T-cell (primary cell): ENCODE measurements at regions not wholly inside any gene's neighbourhood (a gene's known extent, or its start where the extent isn't known, plus 50 kb on each side); places are given as distances from the start of the nearest gene placed in this dataset.

ENCODE experiments used
- ATAC-seq, 4 experiments: fragments of 200-7000 bp in 3 of 4; fragments of 150-1000 bp in 1 of 4; cut with Tn5 transposase; replicated peaks in 1 of 4; 1 replicate in 3 of 4; 2 replicates in 1 of 4; pipeline ENCODE4 v1.10.0; 2021; ENCODE audit warnings: moderate library complexity in 3 of 4, mild to moderate bottlenecking in 2 of 4, moderate number of reproducible peaks in 1 of 4
- CTCF ChIA-PET, 2 donors: fragments of 300-600 bp; sonication (Branson Sonifier 250); formaldehyde crosslinking; loops; one replicate each; lab custom pipeline; 2022; ENCODE audit warnings: antibody characterized with exemption in 2 of 2; lab: Charles Lee
- POLR2A ChIA-PET, 2 donors: fragments of 300-600 bp; sonication (Branson Sonifier 250); formaldehyde crosslinking; loops; one replicate each; lab custom pipeline; 2022; ENCODE audit warnings: antibody characterized with exemption in 2 of 2; lab: Charles Lee
- DNase-seq, 35 experiments: peaks; one replicate each; pipeline versions ENCODE4 v3.0.0 to v3.0.0-alpha.2; 2013 to 2023
- H3K27ac ChIP-seq: one replicate; pipeline ENCODE4 v1.5.1; 2013; ENCODE audit warnings: low read length
- H3K27me3 ChIP-seq, 2 experiments: replicated peaks in 1 of 2; 1 replicate in 1 of 2; 2 replicates in 1 of 2; pipeline versions ENCODE4 v1.6.1 to v1.7.0; 2013; ENCODE audit warnings: low read length in 1 of 2, mixed read lengths in 1 of 2; ENCODE audit not compliant: control insufficient read depth in 2 of 2, insufficient read depth in 2 of 2; ENCODE audit errors: extremely low read depth in 1 of 2
- H3K36me3 ChIP-seq, 2 donors: 1 replicate in 1 of 2; 2 replicates in 1 of 2; pipeline versions ENCODE4 v1.6.1 to v1.7.0; 2013; ENCODE audit warnings: low read length in 1 of 2; ENCODE audit not compliant: control insufficient read depth in 2 of 2, insufficient read depth in 1 of 2; ENCODE audit errors: extremely low read depth in 1 of 2
- H3K4me1 ChIP-seq, 2 experiments: 1 replicate in 1 of 2; 2 replicates in 1 of 2; pipeline versions ENCODE4 v1.6.1 to v1.7.0; 2013; ENCODE audit warnings: low read length in 2 of 2, mixed read lengths in 1 of 2; ENCODE audit not compliant: insufficient read depth in 2 of 2, control insufficient read depth in 1 of 2; ENCODE audit errors: extremely low read depth in 1 of 2
- H3K4me3 ChIP-seq, 2 donors: 1 replicate in 1 of 2; 2 replicates in 1 of 2; pipeline versions ENCODE4 v1.5.1 to v1.7.0; 2013; ENCODE audit warnings: mild to moderate bottlenecking in 2 of 2, low read length in 1 of 2, moderate library complexity in 1 of 2; ENCODE audit not compliant: control insufficient read depth in 1 of 2; ENCODE audit errors: extremely low read depth in 1 of 2
- H3K9me3 ChIP-seq: 2 replicates; pipeline ENCODE4 v1.7.0; 2013
- H3K27ac Mint-ChIP-seq, 2 donors: one replicate each; pipeline ENCODE4 v1.8.0; 2020 to 2021; ENCODE audit warnings: mild to moderate bottlenecking in 2 of 2, mixed read lengths in 2 of 2
- H3K27me3 Mint-ChIP-seq, 2 donors: one replicate each; pipeline ENCODE4 v1.8.0; 2021 to 2022; ENCODE audit warnings: mixed read lengths in 2 of 2
- H3K36me3 Mint-ChIP-seq: one replicate; pipeline ENCODE4 v1.8.0; 2021; ENCODE audit warnings: mixed read lengths
- H3K4me1 Mint-ChIP-seq, 3 donors: one replicate each; pipeline ENCODE4 v1.8.0; 2020 to 2022; ENCODE audit warnings: mixed read lengths in 3 of 3, mild to moderate bottlenecking in 1 of 3
- H3K4me3 Mint-ChIP-seq, 3 donors: one replicate each; pipeline ENCODE4 v1.8.0; 2020 to 2022; ENCODE audit warnings: mild to moderate bottlenecking in 3 of 3, mixed read lengths in 3 of 3, moderate library complexity in 3 of 3
- H3K9me3 Mint-ChIP-seq, 3 donors: one replicate each; pipeline ENCODE4 v1.8.0; 2020 to 2022; ENCODE audit warnings: mixed read lengths in 3 of 3
- WGBS: methylation state at CpG from one replicate; pipeline ENCODE4 v1.1.5; 2013; ENCODE audit warnings: missing lambda C conversion rate; ENCODE audit not compliant: insufficient coverage; 5-methylcytosine and 5-hydroxymethylcytosine counted together

- no peak for DNase-seq
- Histone ChIP-seq H3K27ac (no peak overlapping the region), H3K27me3 (no peaks in the 10 kb centered on the region), H3K4me1 (no peaks in the 10 kb centered on the region), H3K36me3 (no peaks in the 10 kb centered on the region), H3K9me3 (no peaks in the 10 kb centered on the region), H3K4me3 (no peak overlapping the region)
- ChIA-PET POLR2A (no interaction called here), CTCF (no interaction called here)
- Mint-ChIP-seq H3K27ac (no peak overlapping the region), H3K27me3 (no peaks in the 10 kb centered on the region), H3K9me3 (peaks cover 18 to 48% (median 39%) of the 10 kb centered on the region in 3 donors), H3K4me3 (no peak overlapping the region), H3K4me1 (no peaks in the 10 kb centered on the region), H3K36me3 (no peaks in the 10 kb centered on the region)
- ATAC-seq, result no peak
- WGBS, result 67% methylated on average over 1 of the region's 3 CpGs
Measured at GRCh38 chr16:62602790-62603189, 566.6 kb upstream of the CDH8 start.

- no peaks in the 10 kb centered on the region for H3K4me1 Mint-ChIP-seq
- Histone ChIP-seq H3K27ac (no peak overlapping the region), H3K36me3 (no peaks in the 10 kb centered on the region), H3K9me3 (peaks cover 3% of the 10 kb centered on the region), H3K4me1 (no peaks in the 10 kb centered on the region), H3K27me3 (no peaks in the 10 kb centered on the region), H3K4me3 (no peak overlapping the region)
- no peaks in the 10 kb centered on the region for H3K27me3 Mint-ChIP-seq
- ATAC-seq (no peak), DNase-seq (no peak)
- H3K4me3 Mint-ChIP-seq, result no peak overlapping the region
- ChIA-PET CTCF (no interaction called here), POLR2A (no interaction called here)
- peaks cover 30 to 41% (median 33%) of the 10 kb centered on the region in 3 donors for H3K9me3 Mint-ChIP-seq
- no peaks in the 10 kb centered on the region for H3K36me3 Mint-ChIP-seq
- no peak overlapping the region for H3K27ac Mint-ChIP-seq
Measured at GRCh38 chr16:62597875-62598274, 561.6 kb upstream of the CDH8 start.

DNA sequence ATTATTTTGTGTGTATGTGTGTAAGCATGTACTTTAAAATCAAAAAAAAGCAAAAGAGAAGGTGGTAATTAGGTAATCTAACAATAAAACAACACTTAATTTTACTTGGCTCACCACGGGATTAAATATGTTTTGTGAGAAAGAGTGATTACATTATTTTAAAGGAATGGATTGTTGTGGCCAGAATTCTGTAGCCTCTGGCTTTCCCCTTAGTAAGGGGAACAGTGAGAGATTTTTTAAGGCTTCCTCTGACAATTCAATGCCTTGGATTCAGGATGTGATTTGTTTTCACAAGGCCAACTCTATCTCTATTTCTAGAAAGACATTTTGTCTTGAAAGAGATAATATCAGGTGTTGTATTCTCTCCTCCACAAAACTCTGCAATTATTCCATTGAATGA is 560.3 kb upstream of the CDH8 start:
- H3K9me3 Mint-ChIP-seq, result peaks cover 21 to 34% (median 33%) of the 10 kb centered on the region in 3 donors
- Histone ChIP-seq H3K4me1 (no peaks in the 10 kb centered on the region), H3K36me3 (no peaks in the 10 kb centered on the region), H3K9me3 (peaks cover 3% of the 10 kb centered on the region), H3K27me3 (no peaks in the 10 kb centered on the region), H3K4me3 (no peak overlapping the region), H3K27ac (no peak overlapping the region)
- H3K27me3 Mint-ChIP-seq, result no peaks in the 10 kb centered on the region
- ATAC-seq (no peak), DNase-seq (no peak)
- WGBS, result no CpG with 5 or more reads among the region's 1 CpG
- H3K27ac Mint-ChIP-seq, result no peak overlapping the region
- ChIA-PET CTCF (no interaction called here), POLR2A (no interaction called here)
- H3K36me3 Mint-ChIP-seq, result no peaks in the 10 kb centered on the region
- no peaks in the 10 kb centered on the region for H3K4me1 Mint-ChIP-seq
- H3K4me3 Mint-ChIP-seq, result no peak overlapping the region

DNA sequence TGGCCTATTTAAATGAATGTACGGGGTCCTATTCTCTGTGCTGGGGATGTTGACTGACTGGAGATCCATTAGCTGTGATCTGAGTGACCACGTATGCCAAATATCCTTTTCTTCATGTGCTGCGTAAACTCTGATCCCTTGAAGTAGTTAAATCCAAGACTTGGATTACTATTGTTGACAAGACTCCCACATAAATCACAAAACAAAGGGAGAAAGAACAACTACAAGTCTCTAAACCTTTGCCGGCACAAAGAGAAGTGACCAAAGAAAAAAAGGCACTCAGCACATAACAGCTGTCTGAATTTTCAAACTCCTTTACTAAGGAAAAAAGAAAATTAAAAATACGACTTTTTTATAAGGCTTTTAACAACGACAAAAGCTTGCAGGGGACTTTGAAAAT is 559.9 kb upstream of the CDH8 start:
- Mint-ChIP-seq H3K4me3 (no peak overlapping the region), H3K36me3 (no peaks in the 10 kb centered on the region), H3K27ac (no peak overlapping the region), H3K4me1 (no peaks in the 10 kb centered on the region), H3K27me3 (no peaks in the 10 kb centered on the region), H3K9me3 (peaks cover 18 to 30% (median 29%) of the 10 kb centered on the region in 3 donors)
- Histone ChIP-seq H3K4me1 (no peaks in the 10 kb centered on the region), H3K36me3 (no peaks in the 10 kb centered on the region), H3K27ac (no peak overlapping the region), H3K4me3 (no peak overlapping the region), H3K27me3 (no peaks in the 10 kb centered on the region), H3K9me3 (peaks cover 3% of the 10 kb centered on the region)
- no peak for ATAC-seq
- POLR2A ChIA-PET, result no interaction called here
- no peak for DNase-seq
- 41% methylated on average over 2 of the region's 6 CpGs for WGBS
- CTCF ChIA-PET, result no interaction called here

DNA sequence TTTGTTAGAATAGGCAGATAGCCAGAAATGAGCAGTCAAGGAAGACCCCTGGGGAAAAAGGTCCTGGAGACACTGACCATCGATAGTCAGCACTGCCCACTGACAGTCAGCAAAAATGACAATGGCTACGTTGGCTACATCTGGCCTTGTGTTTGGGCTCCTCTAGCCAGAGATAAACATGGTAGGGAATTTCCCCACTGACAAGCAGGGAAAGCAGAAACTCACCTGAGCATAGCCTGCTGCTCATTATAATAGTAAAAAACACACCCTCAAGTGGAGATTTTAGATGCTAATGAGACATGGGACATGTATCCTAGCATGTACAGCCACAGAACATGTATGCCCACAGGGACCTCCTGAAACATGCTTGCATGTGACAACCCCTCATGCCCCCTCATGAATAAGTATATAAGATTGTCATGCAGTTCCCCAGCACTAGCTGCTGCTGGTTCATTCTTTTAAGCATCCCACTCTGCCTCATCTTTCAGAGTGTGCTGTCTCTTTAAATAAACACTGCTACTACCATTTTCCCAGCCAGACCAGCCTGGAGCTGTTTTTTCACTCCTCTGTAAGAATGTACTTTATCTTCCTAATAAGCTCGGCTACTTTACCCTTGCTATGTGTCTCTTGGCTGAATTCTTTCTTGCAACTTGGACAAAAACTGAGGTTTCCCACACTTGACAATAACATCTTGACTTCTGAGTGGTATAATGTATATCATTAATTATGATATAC is 550.1 kb upstream of the CDH8 start:
- H3K9me3 ChIP-seq, result peaks cover 3% of the 10 kb centered on the region
- CTCF ChIA-PET, result no interaction called here
- H3K36me3 ChIP-seq, result no peaks in the 10 kb centered on the region
- no peak for DNase-seq
- no peaks in the 10 kb centered on the region for H3K36me3 Mint-ChIP-seq
- no peak for ATAC-seq
- no peaks in the 10 kb centered on the region for H3K27me3 Mint-ChIP-seq
- H3K27me3 ChIP-seq, result no peaks in the 10 kb centered on the region
- H3K27ac ChIP-seq, result no peak overlapping the region
- H3K27ac Mint-ChIP-seq, result no peak overlapping the region
- 67% methylated on average over 2 of the region's 3 CpGs for WGBS
- no peak overlapping the region for H3K4me3 ChIP-seq
- H3K9me3 Mint-ChIP-seq, result peaks cover 24 to 49% (median 39%) of the 10 kb centered on the region in 3 donors
- H3K4me1 Mint-ChIP-seq, result no peaks in the 10 kb centered on the region
- H3K4me3 Mint-ChIP-seq, result no peak overlapping the region
- POLR2A ChIA-PET, result no interaction called here
- no peaks in the 10 kb centered on the region for H3K4me1 ChIP-seq

DNA sequence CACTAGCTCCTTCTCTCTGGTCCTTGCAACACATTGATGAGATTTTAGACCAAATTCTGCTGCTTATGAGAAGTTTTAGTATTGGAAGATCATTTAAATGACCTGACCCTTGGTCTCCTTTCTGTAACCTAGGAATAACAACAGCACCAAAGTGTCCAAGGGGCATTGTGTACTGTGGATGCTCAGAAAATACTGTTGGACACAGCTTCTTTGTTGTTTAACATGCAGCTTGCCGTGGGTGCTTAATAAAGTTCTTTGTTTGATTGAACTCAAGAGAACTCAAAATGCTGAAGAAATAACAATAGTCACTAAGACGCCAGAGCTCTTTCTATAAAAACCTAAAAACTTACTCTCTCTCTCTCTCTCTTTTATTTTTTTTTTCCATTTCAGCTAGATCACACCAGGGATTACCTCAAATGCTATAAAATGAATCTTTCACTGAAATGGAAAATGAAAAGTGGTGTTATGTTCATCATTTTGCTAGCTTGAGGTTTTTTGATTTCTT is 548.9 kb upstream of the CDH8 start:
- CTCF ChIA-PET, result interaction anchor here in 1 of 2 donors (0.7 kb wide), 1 partner anchor 287 kb away, joined by 3 read pairs; no protein-coding TSS in a partner anchor

More for the DNA sequence above, 548.9 kb upstream of the CDH8 start:
- Mint-ChIP-seq H3K4me1 (no peaks in the 10 kb centered on the region), H3K27me3 (no peaks in the 10 kb centered on the region), H3K9me3 (peaks cover 19 to 44% (median 34%) of the 10 kb centered on the region in 3 donors), H3K4me3 (no peak overlapping the region), H3K27ac (no peak overlapping the region), H3K36me3 (no peaks in the 10 kb centered on the region)
- no peak for DNase-seq
- Histone ChIP-seq H3K36me3 (no peaks in the 10 kb centered on the region), H3K4me3 (no peak overlapping the region), H3K27ac (no peak overlapping the region), H3K9me3 (no peaks in the 10 kb centered on the region), H3K4me1 (no peaks in the 10 kb centered on the region), H3K27me3 (no peaks in the 10 kb centered on the region)
- POLR2A ChIA-PET, result no interaction called here
- no peak for ATAC-seq
- 60% methylated on average over 1 of the region's 2 CpGs for whole genome bisulfite sequencing
